ENCODE measurements at regions not wholly inside any gene's neighbourhood (a gene's known extent, or its start where the extent isn't known, plus 50 kb on each side); places are given as distances from the start of the nearest gene placed in this dataset.

- Mint-ChIP-seq H3K36me3 (ENCODE audit: insufficient read depth) (peaks cover 1% of the 10 kb centered on the region), H3K4me1 (ENCODE audit: low read depth) (peaks cover 15% of the 10 kb centered on the region), H3K27me3 (no peaks in the 10 kb centered on the region), H3K27ac (peak overlapping the region; percentile 10), H3K4me3 (ENCODE audit: low read depth) (no peak overlapping the region), H3K9me3 (ENCODE audit: low read depth) (peaks cover 13% of the 10 kb centered on the region)
- DNase-seq (ENCODE audit: low spot score, unreplicated experiment), result no peak
- TF ChIP-seq, protein P1, sequence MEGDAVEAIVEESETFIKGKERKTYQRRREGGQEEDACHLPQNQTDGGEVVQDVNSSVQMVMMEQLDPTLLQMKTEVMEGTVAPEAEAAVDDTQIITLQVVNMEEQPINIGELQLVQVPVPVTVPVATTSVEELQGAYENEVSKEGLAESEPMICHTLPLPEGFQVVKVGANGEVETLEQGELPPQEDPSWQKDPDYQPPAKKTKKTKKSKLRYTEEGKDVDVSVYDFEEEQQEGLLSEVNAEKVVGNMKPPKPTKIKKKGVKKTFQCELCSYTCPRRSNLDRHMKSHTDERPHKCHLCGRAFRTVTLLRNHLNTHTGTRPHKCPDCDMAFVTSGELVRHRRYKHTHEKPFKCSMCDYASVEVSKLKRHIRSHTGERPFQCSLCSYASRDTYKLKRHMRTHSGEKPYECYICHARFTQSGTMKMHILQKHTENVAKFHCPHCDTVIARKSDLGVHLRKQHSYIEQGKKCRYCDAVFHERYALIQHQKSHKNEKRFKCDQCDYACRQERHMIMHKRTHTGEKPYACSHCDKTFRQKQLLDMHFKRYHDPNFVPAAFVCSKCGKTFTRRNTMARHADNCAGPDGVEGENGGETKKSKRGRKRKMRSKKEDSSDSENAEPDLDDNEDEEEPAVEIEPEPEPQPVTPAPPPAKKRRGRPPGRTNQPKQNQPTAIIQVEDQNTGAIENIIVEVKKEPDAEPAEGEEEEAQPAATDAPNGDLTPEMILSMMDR (IDR thresholded peaks at IDR 0.05; ENCODE audit: unreplicated experiment), result no peak
Observed at GRCh38 chrX:51837921-51838320, 55.5 kb upstream of the MAGED1 start.
